Fibroblast of pulmonary artery (primary cell): ENCODE measurements at regions not wholly inside any gene's neighbourhood (a gene's known extent, or its start where the extent isn't known, plus 50 kb on each side); places are given as distances from the start of the nearest gene placed in this dataset.
"Not testable (repeated sequence)": the region's sequence is repeated elsewhere in the genome, so short reads cannot be mapped to it uniquely, and the experiment has no call there.

Source experiments
- DNase-seq: peaks from one replicate; pipeline ENCODE4 v3.0.0-alpha.2; 2010; ENCODE audit warnings: low read depth
- H3K4me3 ChIP-seq: replicated peaks from 2 replicates; pipeline ENCODE4 v1.5.1; 2011; ENCODE audit warnings: low read depth, mild to moderate bottlenecking, control low read depth, low read length, moderate library complexity
- CTCF ChIP-seq: IDR thresholded peaks from 2 replicates; pipeline ENCODE4 v1.5.1; 2011; ENCODE audit warnings: mild to moderate bottlenecking, control low read depth, low read length, inconsistent platforms; ENCODE audit errors: missing control alignments

GRCh38 chr15:62515696-62516395 is 350.8 kb upstream of the C2CD4B start:
- H3K4me3 ChIP-seq: no peak overlapping the region
- DNase-seq: no peak
- TF ChIP-seq CTCF: no peak

GRCh38 chr15:62517541-62517940 is 352.5 kb upstream of the C2CD4B start:
- no peak for TF ChIP-seq CTCF
- no peak for DNase-seq
- H3K4me3 ChIP-seq: no peak overlapping the region

GRCh38 chr15:62518666-62519065 is 353.6 kb upstream of the C2CD4B start:
- not testable (repeated sequence) for DNase-seq, H3K4me3 ChIP-seq

GRCh38 chr15:62519900-62520299 is 354.8 kb upstream of the C2CD4B start:
- TF ChIP-seq CTCF: no peak
- no peak overlapping the region for H3K4me3 ChIP-seq
- no peak for DNase-seq

- no peak for TF ChIP-seq CTCF
- H3K4me3 ChIP-seq: no peak overlapping the region
- no peak for DNase-seq
These were observed 355.8 kb upstream of the C2CD4B start for GRCh38 chr15:62520887-62521286.

GRCh38 chr15:62521396-62521795 is 356.3 kb upstream of the C2CD4B start:
- no peak for DNase-seq
- no peak overlapping the region for H3K4me3 ChIP-seq
- no peak for TF ChIP-seq CTCF

- DNase-seq: no peak
- no peak overlapping the region for H3K4me3 ChIP-seq
- TF ChIP-seq CTCF: no peak
These were observed 359.8 kb upstream of the C2CD4B start for GRCh38 chr15:62524848-62525247.

- no peak for DNase-seq
- TF ChIP-seq CTCF: no peak
- no peak overlapping the region for H3K4me3 ChIP-seq
These were observed 362.3 kb upstream of the C2CD4B start for GRCh38 chr15:62527387-62527786.
